ENCODE measurements at regions not wholly inside any gene's neighbourhood (a gene's known extent, or its start where the extent isn't known, plus 50 kb on each side); places are given as distances from the start of the nearest gene placed in this dataset.

DNA sequence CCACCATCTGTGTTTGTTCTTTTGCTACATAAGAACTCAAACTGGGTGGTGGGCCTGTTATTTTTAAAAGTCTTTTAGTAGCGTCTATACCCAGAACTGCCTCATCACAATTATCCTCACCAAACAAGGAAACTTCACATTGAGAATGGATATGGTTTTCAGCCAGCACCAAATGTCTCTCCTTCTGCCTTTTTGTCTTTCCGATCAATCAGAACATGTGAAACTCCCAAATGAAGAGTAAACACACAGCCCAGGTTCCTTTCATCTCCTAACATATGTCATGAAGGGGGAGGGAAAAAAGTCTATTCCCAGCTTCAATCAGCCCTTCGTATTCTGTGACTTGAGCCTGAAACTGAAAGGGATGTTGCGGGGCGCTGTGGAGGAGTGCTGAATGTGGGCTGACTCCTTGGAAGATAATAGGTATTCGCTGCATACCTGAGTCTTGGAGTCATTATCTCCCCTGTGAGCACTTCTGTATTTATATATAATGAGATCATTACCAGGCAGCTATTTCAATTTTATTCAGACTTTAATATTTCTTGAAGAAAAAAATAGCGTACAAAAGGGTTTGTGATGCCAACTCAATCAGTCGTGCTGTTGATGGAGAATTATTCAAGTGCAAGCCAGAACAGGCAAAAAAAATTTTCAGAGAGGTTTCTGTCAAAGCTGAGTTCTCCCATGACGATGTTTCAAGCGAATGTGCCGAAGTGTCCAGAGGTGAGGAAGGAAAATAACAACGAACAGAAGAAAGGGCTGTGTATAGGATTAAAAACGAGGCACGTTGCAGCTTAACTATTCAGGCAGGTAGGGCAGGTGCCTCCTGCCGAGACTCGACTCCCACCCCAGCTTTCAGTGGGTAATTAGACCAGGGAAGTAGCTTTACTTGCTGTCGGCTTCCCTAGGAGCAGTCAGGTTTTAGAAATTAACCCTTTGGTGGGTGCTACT, 163.9 kb upstream of the NOCT start:
- no peak for FAIRE-seq

DNA sequence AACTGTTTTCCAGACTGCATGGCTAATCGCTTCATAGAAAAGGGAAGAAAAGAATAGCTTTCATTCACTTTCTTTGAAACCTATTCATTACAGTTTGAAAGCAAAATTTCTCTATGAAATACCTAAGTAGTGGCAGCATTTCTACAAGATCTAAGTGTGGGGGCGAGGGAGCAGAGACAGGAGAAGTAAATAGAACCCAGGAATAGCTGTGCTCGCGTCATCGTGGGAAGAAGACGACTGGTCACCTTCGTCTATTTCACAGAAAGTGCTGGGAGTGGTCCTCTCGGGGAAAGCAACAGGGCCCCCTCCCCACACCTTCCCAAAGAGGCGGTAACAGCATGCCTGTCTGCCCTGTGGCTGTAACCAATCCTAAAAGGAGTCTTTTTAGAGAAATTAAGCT, 169.9 kb upstream of the NOCT start:
- no peak for FAIRE-seq

DNA sequence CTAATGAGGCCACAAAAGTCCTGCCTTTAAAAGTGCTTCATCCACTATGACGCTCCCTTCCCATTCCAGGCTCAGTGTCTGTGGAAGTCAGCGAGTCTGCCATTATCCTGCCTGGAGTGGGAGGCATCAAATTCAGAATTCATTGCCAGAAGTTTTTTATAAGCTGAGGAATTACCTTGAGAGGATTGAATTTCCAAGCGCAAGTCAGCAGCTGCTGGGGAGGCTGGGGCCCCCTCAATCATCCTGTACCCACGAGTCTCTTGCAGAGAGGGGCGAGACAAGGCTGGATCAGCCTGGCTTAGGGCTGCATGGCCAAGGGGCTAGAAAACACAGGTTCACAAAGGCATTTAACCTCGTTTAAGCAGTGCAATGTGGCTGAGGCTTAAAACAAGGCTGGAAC, 170.5 kb upstream of the NOCT start:
- FAIRE-seq: no peak

DNA sequence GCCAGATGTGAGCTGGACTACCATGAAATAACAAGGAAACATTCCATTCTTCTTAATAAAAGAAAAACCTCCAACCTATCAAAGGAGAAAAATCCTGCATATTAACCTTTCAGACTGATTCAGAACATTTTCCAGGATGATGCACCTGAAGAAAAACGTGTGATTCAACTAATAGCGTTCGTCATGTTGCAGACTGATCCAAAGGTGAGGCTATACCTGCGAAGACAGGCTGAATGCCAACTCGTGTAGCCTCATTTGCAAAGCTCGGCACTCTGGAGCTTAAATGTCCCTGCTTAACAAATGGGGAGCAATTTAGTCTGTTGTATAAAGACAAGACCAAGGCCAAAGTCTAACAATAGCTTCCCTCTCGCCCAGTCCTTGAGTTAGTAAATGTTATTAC, 172.0 kb upstream of the NOCT start:
- FAIRE-seq: no peak

DNA sequence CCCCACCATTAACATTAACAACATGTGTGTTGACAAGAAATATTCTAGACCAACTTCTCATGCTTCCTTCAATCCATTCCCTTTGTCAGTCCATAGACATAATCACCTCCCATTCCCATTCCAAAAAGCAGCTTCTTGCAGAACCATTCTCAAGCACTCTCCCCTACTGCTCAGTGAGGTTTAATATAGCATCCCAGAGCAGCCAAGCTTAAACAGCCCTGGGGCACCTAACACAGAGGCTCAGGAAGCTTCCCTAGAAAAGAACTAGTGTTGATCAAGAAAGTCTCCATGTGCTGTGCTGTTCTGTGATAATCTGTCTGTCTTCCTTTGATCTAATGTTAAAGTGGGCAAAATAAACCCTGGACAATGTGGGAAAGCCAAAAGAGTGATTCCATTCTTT, 174.2 kb upstream of the NOCT start:
- FAIRE-seq: no peak

DNA sequence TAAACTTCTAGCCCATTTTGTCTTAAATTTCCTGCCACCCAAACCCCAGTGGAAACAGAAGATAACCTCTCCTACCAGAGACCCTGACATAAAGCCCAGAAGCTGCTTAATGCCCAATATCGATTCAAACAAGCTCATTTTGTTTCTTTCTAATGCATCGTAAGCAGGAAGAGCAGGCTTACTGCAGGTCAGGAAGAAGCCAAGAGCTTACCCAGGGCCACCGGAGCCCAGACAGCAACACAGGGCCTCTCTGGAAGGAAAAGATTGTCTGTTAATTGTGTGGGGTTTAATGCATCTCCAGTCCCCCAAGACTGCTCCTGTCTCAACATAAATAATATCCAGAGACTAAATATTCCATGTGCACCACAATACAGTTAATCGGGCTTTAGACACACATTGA, 177.3 kb upstream of the NOCT start:
- FAIRE-seq: no peak

DNA sequence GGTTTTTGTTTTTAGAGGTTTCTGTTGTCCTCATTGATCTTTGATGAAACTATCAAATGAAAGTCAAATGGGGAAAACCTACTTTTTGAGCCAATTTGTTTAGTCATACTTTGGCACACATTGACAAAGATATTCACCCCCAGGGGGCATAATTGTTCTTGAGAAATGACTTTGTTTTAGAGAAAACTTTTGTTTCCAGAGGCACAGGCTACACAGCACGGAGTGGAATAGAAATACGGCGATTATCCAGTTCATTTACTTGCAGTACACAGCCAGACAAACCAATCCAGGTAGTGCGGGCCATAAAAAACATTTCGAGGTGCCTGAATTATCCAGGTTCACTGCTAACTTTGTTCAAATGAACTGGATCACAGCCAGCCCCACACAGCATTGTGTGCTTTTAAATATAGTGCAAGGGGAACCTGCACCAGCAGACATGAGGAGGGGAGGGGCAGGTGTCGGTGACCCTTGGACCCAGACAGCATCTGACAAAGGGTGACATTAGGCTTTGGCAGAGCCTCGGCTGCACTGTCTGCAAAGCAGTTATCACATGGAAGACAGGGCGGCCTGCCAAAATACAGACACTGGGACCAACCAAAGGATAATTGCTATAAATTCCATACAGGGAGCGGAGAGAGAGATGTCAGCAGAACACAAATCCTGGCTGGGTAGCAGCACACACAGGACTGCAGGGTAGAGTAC, 179.6 kb upstream of the NOCT start:
- FAIRE-seq: no peak

DNA sequence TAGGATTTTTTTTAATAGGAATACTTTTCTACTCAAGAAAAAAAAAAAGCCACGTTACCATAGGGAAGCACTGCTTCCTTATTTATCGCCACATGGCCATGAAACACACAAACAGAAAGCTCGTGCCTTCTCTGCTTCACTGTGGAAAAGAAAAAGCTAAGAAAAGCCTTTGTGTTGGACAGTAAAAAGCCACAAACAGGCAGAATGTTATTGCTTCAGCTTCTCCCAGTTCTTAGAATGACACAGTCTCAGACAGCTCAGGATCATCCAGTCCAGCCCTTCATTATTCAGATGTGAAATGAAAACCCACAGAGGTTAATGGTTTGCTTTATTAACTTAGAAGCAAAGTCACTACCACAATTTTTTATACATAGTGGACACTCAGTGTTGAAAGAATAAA, 181.6 kb upstream of the NOCT start:
- FAIRE-seq: no peak

DNA sequence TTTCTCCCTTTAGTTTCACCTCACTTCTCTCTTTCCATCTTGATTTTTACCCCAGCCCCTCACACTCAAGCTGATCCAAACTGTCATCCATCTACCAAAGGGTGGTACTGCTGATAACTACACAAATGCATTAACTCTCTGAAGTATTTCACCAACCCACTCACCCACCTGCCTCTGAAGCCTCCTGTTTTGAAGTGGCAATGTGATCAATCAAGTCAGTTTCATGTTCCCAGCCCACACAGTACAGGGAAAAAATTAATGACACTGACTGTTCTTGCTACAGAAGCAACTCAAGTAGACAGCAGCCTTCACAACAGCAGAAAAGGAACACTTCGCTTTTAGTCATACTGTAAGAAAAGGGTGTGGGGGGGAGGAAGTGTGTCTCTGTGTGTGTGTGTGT, 183.0 kb upstream of the NOCT start:
- no peak for FAIRE-seq

DNA sequence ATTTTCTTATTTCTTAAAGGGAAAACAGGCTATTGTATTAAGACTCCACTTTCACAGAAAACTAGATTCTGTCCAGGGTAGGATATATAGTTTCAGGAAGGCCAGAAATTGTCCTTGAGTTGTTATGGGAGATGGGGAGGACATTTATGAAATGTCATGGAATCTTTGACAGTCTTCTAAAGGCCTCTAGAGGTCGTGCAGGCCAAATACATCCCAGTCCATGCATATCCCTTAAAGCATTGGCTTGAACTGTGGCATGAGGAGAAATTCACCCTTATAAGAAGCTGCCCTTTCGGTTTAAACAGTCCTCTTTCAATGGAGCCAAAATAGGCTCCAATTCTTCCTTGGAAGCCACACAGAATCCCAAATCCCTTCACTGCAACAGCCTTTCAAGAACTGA, 183.6 kb upstream of the NOCT start:
- no peak for FAIRE-seq

DNA sequence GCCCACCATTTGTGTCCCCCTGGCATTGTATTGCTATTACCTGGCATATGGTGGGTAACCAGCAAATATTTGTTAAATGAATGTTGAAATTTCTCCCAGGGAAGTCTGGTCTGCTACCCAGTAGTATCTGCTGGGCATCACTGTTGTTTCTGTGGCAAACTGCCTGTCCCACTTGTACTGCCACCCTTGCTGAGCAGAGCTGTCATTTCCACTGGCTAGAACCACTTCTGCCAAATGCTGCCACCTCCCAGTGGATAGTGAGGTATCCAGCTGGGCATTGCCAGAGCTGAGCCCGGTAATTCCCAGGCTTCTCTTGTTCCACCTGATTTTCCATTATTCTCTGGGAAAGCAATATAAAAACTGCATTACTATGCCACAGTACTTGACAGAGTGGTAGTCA, 186.7 kb upstream of the NOCT start:
- no peak for FAIRE-seq

DNA sequence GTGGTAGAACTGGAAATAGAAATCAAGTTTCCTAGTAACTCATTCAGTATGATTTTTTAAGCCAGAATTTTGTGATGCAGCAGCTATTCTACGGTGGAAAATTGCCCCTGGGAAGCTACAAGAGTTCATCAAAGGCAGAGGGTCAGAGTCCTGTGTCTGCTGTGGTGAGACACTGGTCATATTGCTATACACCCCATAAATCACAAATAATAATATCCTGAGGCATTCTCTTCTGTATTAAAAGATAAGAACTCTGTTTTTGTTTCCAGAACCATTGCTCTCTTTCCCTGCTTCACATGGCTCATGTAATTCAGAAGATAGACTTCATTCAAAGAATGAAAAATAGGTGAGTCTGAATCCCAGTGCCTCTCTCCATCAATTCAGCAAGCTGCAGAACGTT, 188.8 kb upstream of the NOCT start:
- FAIRE-seq: no peak

DNA sequence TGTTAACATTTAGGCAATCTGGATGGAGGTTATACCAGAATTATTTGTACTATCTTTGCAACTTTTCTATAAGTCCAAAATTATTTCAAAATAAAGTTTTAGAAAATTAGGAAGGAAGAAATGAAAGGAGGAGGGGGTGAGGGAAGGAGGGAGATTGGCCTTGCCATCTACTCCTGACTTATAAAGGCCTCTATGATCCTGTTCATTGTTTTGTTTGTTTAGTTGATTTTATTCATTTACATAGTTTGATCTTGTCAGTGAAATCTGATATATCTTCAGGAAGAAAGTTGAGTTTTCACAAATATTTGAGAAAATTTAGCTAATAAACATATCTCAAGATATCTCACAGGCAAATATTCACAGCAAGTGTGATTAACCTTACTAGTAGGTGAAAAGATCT, 189.3 kb upstream of the NOCT start:
- no peak for FAIRE-seq

DNA sequence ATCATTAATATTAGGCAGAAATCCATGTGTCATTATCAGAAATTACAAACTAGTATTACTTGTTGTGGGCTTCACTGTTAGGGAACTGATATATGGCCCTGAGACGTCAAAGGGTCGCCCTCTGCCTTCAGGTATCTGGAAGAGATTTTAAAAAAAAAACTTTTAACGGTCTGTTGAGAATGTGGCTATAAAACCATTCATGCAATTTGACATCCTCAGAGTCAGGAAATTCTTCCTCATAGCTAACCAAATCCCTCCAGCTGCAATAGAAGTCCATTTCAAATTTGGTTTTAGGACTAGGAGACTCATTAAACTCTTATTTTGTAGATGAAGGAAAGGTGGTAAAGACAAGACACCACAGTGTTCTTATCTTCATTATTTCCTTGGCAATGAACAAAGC, 194.2 kb upstream of the NOCT start:
- no peak for FAIRE-seq

DNA sequence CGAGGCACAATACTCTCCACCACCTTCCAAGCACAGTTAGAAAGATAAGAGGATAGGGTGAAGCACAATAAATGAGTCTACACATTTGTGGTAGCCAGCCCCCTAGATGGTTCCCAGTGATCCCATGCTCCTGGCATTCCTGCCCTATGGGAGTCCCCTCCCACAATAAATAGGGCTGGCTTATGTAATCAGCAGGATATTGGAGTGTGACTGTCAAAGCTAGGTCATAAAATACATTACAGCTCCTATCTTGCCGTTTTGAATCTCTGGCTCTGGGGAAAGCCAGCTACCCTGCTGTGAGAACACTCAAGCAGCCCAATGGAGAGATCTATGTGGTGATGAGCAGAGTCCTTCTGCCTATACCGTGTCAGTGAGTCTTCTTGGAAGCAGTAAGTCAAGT, 198.7 kb upstream of the NOCT start:
- FAIRE-seq: no peak

DNA sequence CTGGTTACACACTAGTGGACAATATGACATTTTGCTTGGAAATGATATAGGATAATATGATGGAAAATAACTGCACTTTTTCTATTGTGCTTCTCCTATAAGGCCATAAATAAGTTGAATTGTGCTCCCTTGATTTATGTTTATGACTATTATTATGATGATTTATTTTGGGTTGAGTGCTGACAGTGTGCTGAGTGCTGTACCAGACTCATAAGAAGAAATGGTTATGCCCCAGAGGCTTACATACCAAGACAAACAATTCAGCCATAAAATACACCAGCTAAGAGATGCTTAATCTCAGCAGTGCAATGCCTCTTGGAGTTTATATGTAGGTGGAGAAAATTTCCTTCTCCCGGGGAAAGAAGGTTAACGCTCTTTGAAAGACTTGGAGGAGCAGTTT, 199.8 kb upstream of the NOCT start:
- no peak for FAIRE-seq

DNA sequence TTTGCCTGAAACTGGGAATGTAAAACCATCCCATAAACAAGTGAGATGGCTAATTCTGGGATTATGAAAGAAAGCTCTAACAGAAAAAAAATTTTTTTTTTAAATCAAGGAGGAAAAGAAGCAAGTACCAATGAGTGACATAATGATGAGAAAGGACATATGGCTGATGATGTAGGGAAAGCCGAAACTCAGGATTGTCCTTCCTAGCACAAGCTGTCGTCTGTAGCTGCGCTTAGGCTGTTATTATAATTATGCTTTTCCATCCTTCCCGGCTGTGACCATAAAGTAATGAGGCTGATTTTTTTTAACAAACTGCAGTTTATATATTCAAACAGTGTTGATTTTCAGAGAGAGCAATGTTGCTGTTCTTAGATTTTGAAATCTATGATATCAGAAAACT, 209.8 kb upstream of the NOCT start:
- FAIRE-seq: no peak

DNA sequence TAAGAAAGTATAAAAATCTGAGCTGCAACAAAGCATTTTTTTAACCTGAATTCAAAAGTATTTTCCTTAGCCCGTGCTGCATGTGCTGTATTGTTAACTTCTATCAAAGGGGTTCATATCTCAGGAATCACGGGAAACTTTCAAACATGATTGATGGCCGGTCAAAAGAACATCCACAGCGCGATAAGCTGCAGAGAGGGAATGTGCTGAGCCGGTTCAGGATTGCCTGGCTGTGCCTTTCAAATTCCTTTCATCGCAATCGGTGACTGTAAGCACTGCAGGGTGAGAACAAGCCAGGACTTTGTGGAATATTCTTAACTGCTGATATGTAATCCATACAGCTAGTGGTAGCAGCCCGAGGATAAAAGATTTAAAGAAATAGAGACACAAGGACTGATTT, 210.9 kb upstream of the NOCT start:
- no peak for FAIRE-seq

DNA sequence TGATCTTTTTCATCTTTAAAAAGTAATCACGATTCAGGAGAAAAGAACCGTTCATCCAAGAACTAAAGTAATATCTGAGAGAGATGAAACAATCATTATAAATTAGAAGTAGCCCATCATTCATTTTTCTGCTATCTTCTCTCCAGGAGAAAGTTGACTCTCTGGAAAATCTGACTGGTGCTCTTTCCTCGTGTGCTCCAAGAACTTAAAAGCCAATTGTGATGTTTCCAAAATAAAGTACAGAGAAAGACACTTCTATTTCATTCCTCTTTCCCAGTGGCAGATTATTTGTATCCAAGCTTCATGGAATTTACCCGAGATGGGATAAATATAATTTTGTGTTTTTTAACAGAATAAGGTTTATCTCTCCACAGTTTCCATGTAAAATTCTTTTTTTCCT, 212.5 kb upstream of the NOCT start:
- FAIRE-seq: no peak

DNA sequence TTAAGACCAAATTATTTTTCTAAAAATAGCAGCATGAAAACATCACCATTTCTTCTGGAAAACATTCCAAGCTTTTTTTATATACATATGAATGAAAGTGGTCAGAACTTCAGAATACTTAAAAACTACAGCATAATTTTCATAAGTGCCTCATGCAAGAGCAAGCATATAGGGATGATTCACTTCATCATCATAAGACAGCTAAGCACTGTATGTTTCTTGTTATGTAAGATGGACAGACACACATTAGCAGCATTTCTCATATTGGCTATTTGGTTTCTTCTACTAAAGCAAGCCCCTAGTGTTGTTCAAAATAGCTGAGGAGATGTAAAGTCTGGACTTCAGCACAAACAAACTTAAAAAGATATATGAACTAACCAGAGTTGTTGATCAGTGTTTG, 213.1 kb upstream of the NOCT start:
- FAIRE-seq: no peak

DNA sequence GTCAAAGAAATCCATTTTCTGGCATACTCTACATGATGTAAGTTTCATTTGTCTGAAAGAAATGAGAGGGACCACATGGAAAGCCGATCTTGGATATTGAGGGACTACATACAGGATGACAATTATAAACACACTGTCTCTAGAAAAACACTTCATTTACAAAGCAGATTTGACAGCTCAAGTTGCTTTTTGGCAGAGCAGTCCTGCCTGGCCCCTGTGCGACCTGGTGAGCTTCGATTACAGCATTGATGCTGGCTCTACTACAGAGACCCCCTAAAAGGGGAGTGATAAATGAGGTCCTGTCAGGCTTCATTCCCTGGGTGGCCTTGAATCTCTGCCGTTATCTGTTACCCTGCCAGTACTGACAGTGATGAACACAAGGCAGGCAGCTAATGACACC, 215.2 kb upstream of the NOCT start:
- FAIRE-seq: no peak

DNA sequence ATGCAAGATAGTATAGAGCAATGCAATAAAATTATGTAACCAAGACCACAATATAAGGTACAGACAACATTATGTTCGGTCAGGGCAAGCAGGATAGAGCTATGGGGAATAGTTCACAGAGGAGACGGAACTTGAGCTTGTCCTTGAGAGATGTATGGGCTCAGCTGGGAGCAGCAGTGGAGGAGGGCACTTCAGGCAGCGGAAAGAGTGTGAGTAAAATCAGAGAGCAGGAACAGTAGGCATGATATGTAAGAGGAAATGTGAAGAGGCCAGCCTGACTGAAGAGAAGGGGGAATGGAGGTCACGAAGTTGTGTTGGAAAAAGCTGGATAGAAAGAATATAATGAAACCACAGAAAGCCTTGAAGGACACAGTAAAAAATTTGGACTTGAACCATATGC, 217.2 kb upstream of the NOCT start:
- FAIRE-seq: no peak

DNA sequence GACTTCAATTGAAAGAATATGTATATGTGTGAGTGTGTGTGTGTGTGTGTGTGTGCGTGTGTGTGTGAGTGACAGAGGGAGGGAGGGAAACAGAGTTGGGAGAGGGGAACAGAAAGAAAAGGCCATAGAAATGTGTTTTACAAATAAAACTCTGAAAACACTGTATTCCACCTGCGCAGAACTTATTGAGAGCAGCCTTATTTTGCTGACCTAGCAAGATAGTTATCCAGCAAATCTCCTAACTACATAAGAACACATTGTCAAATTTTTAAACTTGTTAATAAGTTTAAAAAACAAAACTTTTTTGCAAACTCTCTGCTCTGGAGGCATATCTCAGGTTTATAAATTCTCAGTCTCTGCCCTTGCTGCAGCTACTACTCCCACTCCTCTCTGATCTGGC, 217.9 kb upstream of the NOCT start:
- FAIRE-seq: no peak

DNA sequence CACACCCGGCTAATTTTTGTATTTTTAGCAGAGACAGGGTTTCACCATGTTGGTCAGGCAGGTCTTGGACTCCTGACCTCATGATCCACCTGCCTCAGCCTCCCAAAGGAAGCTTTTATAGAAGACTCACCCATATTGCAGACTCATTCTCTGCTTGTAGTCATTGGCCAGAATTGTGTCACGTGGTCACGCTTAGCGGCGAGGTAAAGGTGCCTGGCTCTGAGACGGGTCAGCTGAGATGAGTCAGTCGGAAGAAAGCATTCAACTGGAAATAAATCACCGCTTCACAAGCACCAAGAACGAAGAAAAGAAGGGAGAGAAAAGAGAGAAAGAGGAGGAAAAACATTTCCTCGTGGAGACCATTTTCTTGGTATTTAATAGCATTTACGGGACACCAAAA, 218.8 kb upstream of the NOCT start:
- FAIRE-seq: no peak

Measured in endometrium (tissue), 2 donors.